OCI-LY1 (cell line): ENCODE measurements at regions not wholly inside any gene's neighbourhood (a gene's known extent, or its start where the extent isn't known, plus 50 kb on each side); places are given as distances from the start of the nearest gene placed in this dataset.

Experiments used
- EZH2 ChIP-seq: fragments of 200-600 bp; sonication (generic), shearing (Covaris generic); IDR thresholded peaks from 2 replicates; pipeline ENCODE4 v1.8.0; 2017; ENCODE audit warnings: borderline replicate concordance, mixed run types, mild to moderate bottlenecking, antibody characterized with exemption, low read length, moderate library complexity, mixed read lengths
- TF ChIP-seq, protein P1 (sequence below): fragments of 200-600 bp; sonication (generic), shearing (Covaris generic); IDR thresholded peaks from 2 replicates; pipeline ENCODE4 v1.5.1; 2017; ENCODE audit warnings: mild to moderate bottlenecking, antibody characterized with exemption, low read length, moderate library complexity, mixed read lengths

DNA sequence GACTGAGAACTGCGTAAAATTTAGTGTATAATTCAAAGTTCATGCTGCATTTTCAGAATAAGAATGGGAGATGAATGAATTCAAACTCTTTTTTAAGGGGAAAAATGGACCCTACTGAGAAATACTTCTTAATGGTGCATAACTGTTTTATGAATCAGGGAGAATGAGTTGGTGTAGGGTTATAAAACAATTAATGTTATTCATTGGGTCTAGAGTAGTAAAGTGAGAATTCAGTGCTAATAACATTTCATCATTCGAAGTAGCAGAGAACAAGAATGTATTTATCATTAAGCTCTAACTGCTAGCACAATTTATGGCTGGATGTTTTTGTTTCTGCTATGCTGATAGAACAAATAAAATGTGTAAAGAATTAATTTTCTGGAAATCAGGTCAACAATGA, 310.2 kb downstream of the SLITRK5 start:
- TF ChIP-seq, protein P1, sequence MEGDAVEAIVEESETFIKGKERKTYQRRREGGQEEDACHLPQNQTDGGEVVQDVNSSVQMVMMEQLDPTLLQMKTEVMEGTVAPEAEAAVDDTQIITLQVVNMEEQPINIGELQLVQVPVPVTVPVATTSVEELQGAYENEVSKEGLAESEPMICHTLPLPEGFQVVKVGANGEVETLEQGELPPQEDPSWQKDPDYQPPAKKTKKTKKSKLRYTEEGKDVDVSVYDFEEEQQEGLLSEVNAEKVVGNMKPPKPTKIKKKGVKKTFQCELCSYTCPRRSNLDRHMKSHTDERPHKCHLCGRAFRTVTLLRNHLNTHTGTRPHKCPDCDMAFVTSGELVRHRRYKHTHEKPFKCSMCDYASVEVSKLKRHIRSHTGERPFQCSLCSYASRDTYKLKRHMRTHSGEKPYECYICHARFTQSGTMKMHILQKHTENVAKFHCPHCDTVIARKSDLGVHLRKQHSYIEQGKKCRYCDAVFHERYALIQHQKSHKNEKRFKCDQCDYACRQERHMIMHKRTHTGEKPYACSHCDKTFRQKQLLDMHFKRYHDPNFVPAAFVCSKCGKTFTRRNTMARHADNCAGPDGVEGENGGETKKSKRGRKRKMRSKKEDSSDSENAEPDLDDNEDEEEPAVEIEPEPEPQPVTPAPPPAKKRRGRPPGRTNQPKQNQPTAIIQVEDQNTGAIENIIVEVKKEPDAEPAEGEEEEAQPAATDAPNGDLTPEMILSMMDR = no peak
- TF ChIP-seq EZH2 = no peak
